ENCODE measurements at regions not wholly inside any gene's neighbourhood (a gene's known extent, or its start where the extent isn't known, plus 50 kb on each side); places are given as distances from the start of the nearest gene placed in this dataset.
A peak's percentile ranks its signal among the peaks of the same experiment; 100 is the strongest.

- TF ChIP-seq TCF12 (IDR thresholded peaks at IDR 0.05; ENCODE audit: low read depth), result no peak
- TF ChIP-seq TAF1 (IDR thresholded peaks at IDR 0.05; ENCODE audit: low read depth), result no peak
- no peak for TF ChIP-seq USF1 (IDR thresholded peaks at IDR 0.05)
- TF ChIP-seq FOXM1 (IDR thresholded peaks at IDR 0.05; ENCODE audit: borderline replicate concordance, low read depth), result no peak
- no peak for TF ChIP-seq EGR1 (IDR thresholded peaks at IDR 0.05)
- TF ChIP-seq ZBTB7A (IDR thresholded peaks at IDR 0.05; ENCODE audit: low read depth), result no peak
- TF ChIP-seq TEAD4 (IDR thresholded peaks at IDR 0.05), result no peak
- TF ChIP-seq REST (IDR thresholded peaks at IDR 0.05; ENCODE audit: low read depth), result no peak
These were observed 535.5 kb upstream of the GRIN3A start for GRCh38 chr9:102273952-102274351.

GRCh38 chr9:102253099-102253498 lies 514.7 kb upstream of the GRIN3A start:
- no peak for TF ChIP-seq EP300 (IDR thresholded peaks at IDR 0.05; ENCODE audit: borderline replicate concordance)
- 0 out of 2 replicates have a peak, but pooled peaks have one; percentile 3 for TF ChIP-seq RAD21 (IDR thresholded peaks at IDR 0.05; ENCODE audit: low read depth)

GRCh38 chr9:102244916-102245315 lies 506.5 kb upstream of the GRIN3A start:
- TF ChIP-seq USF1 (IDR thresholded peaks at IDR 0.05) (no peak), MAX (IDR thresholded peaks at IDR 0.05) (no peak), TCF12 (IDR thresholded peaks at IDR 0.05; ENCODE audit: low read depth) (no peak), REST (IDR thresholded peaks at IDR 0.05; ENCODE audit: low read depth) (no peak), NFIC (IDR thresholded peaks at IDR 0.05) (no peak), ZBTB7A (IDR thresholded peaks at IDR 0.05; ENCODE audit: low read depth) (no peak), TAF1 (IDR thresholded peaks at IDR 0.05; ENCODE audit: low read depth) (no peak), EGR1 (IDR thresholded peaks at IDR 0.05) (no peak), YY1 (IDR thresholded peaks at IDR 0.05; ENCODE audit: low read depth) (no peak), CEBPB (IDR thresholded peaks at IDR 0.05) (no peak), EP300 (IDR thresholded peaks at IDR 0.05; ENCODE audit: borderline replicate concordance) (no peak), RAD21 (IDR thresholded peaks at IDR 0.05; ENCODE audit: low read depth) (no peak), TEAD4 (IDR thresholded peaks at IDR 0.05) (no peak), FOXM1 (IDR thresholded peaks at IDR 0.05; ENCODE audit: borderline replicate concordance, low read depth) (no peak), CREB1 (IDR thresholded peaks at IDR 0.05; ENCODE audit: low read depth) (no peak)

GRCh38 chr9:102237520-102237919 lies 499.1 kb upstream of the GRIN3A start:
- TF ChIP-seq TCF12 (IDR thresholded peaks at IDR 0.05; ENCODE audit: low read depth), result no peak
- TF ChIP-seq MAX (IDR thresholded peaks at IDR 0.05), result no peak
- no peak for TF ChIP-seq CEBPB (IDR thresholded peaks at IDR 0.05)
- TF ChIP-seq NFIC (IDR thresholded peaks at IDR 0.05), result no peak
- no peak for TF ChIP-seq USF1 (IDR thresholded peaks at IDR 0.05)
- TF ChIP-seq TAF1 (IDR thresholded peaks at IDR 0.05; ENCODE audit: low read depth), result no peak
- TF ChIP-seq ZBTB7A (IDR thresholded peaks at IDR 0.05; ENCODE audit: low read depth), result no peak

- no peak for TF ChIP-seq TEAD4 (IDR thresholded peaks at IDR 0.05)
- TF ChIP-seq EGR1 (IDR thresholded peaks at IDR 0.05), result no peak
- TF ChIP-seq USF1 (IDR thresholded peaks at IDR 0.05), result no peak
- no peak for TF ChIP-seq TCF12 (IDR thresholded peaks at IDR 0.05; ENCODE audit: low read depth)
- no peak for TF ChIP-seq CREB1 (IDR thresholded peaks at IDR 0.05; ENCODE audit: low read depth)
- TF ChIP-seq YY1 (IDR thresholded peaks at IDR 0.05; ENCODE audit: low read depth), result no peak
- TF ChIP-seq NFIC (IDR thresholded peaks at IDR 0.05), result no peak
- TF ChIP-seq TAF1 (IDR thresholded peaks at IDR 0.05; ENCODE audit: low read depth), result no peak
- TF ChIP-seq FOXM1 (IDR thresholded peaks at IDR 0.05; ENCODE audit: borderline replicate concordance, low read depth), result no peak
- TF ChIP-seq ZBTB7A (IDR thresholded peaks at IDR 0.05; ENCODE audit: low read depth), result no peak
- no peak for TF ChIP-seq RAD21 (IDR thresholded peaks at IDR 0.05; ENCODE audit: low read depth)
- no peak for TF ChIP-seq EP300 (IDR thresholded peaks at IDR 0.05; ENCODE audit: borderline replicate concordance)
- TF ChIP-seq CEBPB (IDR thresholded peaks at IDR 0.05), result no peak
- no peak for TF ChIP-seq REST (IDR thresholded peaks at IDR 0.05; ENCODE audit: low read depth)
- TF ChIP-seq MAX (IDR thresholded peaks at IDR 0.05), result no peak
These were observed 498.6 kb upstream of the GRIN3A start for GRCh38 chr9:102237094-102237493.

Measured in Ishikawa (cell line).